ENCODE measurements at regions not wholly inside any gene's neighbourhood (a gene's known extent, or its start where the extent isn't known, plus 50 kb on each side); places are given as distances from the start of the nearest gene placed in this dataset.

DNA sequence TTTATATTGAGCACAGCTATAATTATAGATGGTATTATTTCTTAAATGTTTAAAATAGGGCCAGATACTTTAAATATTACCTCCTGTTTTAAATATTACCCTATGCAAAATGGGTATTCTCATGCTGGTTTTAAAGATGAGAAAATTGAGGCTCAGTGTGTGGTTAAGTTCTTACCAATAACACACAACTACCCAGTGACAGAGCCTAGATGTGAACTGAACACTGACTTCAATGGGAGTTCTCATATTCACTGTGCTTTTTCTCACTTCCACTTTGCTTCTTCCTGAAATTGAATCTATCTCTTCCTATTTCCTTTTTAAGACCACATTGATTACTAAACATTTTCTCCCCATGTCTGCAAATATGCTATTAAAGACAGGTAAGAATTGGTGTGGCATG lies 135.8 kb upstream of the TUSC1 start:
- Histone ChIP-seq H3K14ac (ENCODE audit: low read length) (no peak overlapping the region), H3K4me2 (ENCODE audit: insufficient read depth, low read length, poor library complexity, severe bottlenecking) (no peak overlapping the region), H3K4me3 (ENCODE audit: low read length in 2 of 2) (no peak overlapping the region), H3K27ac (replicated peaks; ENCODE audit: low read length) (no peak overlapping the region), H2BK5ac (ENCODE audit: low read length) (no peak overlapping the region), H3K23ac (ENCODE audit: low read depth, low read length, poor library complexity) (no peak overlapping the region), H2BK12ac (ENCODE audit: low read length) (no peak overlapping the region), H2AK5ac (ENCODE audit: low read depth, low read length) (no peak overlapping the region), H3K4me1 (ENCODE audit: control insufficient read depth in 2 of 2, insufficient read depth in 1 of 2, low read depth in 1 of 2, low read length in 2 of 2) (no peaks in the 10 kb centered on the region), H3K4ac (ENCODE audit: low read length) (no peak overlapping the region), H4K8ac (ENCODE audit: low read depth, low read length) (no peak overlapping the region), H3K27me3 (ENCODE audit: control insufficient read depth in 3 of 3, insufficient read depth in 3 of 3, low read depth in 1 of 3, low read length in 3 of 3) (no peaks in the 10 kb centered on the region), H3K79me1 (ENCODE audit: low read depth, low read length) (no peaks in the 10 kb centered on the region), H4K91ac (ENCODE audit: low read depth, low read length, poor library complexity) (no peak overlapping the region), H2BK15ac (ENCODE audit: low read length) (no peak overlapping the region), H3K18ac (ENCODE audit: low read length) (no peak overlapping the region), H3K9ac (ENCODE audit: low read depth, low read length, poor library complexity) (no peak overlapping the region), H3K36me3 (replicated peaks in 1 of 2; ENCODE audit: control insufficient read depth in 2 of 2, insufficient read depth in 2 of 2, low read length in 2 of 2) (no peaks in the 10 kb centered on the region), H2BK120ac (ENCODE audit: low read depth, low read length) (no peak overlapping the region), H2AFZ (ENCODE audit: low read length) (no peak overlapping the region), H3K9me3 (replicated peaks in 1 of 2; ENCODE audit: control insufficient read depth in 2 of 2, insufficient read depth in 1 of 2, low read depth in 1 of 2, low read length in 2 of 2) (no peaks in the 10 kb centered on the region)
- DNase-seq (ENCODE audit: low spot score) = no peak

DNA sequence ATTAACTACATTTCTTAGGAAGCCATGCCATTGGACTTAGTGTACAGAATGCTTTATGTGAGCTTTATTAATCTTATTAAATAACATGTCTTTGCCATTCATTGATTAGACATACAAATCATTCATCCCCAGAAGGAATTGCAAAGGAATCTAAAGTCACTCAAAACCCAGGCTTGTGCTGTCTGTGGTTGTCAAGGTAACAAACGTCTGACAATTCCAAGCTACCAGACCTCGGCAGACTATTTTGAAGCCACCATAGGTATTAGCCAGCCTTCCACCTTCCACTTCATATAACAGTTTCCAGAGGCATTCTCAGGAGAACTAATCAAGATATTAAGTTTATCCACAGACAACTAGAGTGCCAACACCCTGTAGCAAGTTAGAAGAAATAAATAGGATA lies 135.2 kb upstream of the TUSC1 start:
- no peak overlapping the region for H3K4me2 ChIP-seq (ENCODE audit: insufficient read depth, low read length, poor library complexity, severe bottlenecking)
- H3K4me3 ChIP-seq (ENCODE audit: low read length in 2 of 2) = no peak overlapping the region
- no peaks in the 10 kb centered on the region for H3K36me3 ChIP-seq (replicated peaks in 1 of 2; ENCODE audit: control insufficient read depth in 2 of 2, insufficient read depth in 2 of 2, low read length in 2 of 2)
- no peak overlapping the region for H2BK120ac ChIP-seq (ENCODE audit: low read depth, low read length)
- H2AFZ ChIP-seq (ENCODE audit: low read length) = no peak overlapping the region
- H4K8ac ChIP-seq (ENCODE audit: low read depth, low read length) = no peak overlapping the region
- H2AK5ac ChIP-seq (ENCODE audit: low read depth, low read length) = no peak overlapping the region
- DNase-seq (ENCODE audit: low spot score) = no peak
- whole genome bisulfite sequencing, 2 donors (ENCODE audit: extremely low coverage in 2 of 2, insufficient read length in 2 of 2, insufficient replicate concordance in 1 of 2) = no CpG with 5 or more reads among the region's 2 CpGs
- no peaks in the 10 kb centered on the region for H3K79me1 ChIP-seq (ENCODE audit: low read depth, low read length)
- no peaks in the 10 kb centered on the region for H3K9me3 ChIP-seq (replicated peaks in 1 of 2; ENCODE audit: control insufficient read depth in 2 of 2, insufficient read depth in 1 of 2, low read depth in 1 of 2, low read length in 2 of 2)
- no peak overlapping the region for H2BK5ac ChIP-seq (ENCODE audit: low read length)
- H3K14ac ChIP-seq (ENCODE audit: low read length) = no peak overlapping the region
- H3K27me3 ChIP-seq (ENCODE audit: control insufficient read depth in 3 of 3, insufficient read depth in 3 of 3, low read depth in 1 of 3, low read length in 3 of 3) = no peaks in the 10 kb centered on the region
- H3K9ac ChIP-seq (ENCODE audit: low read depth, low read length, poor library complexity) = no peak overlapping the region
- H3K23ac ChIP-seq (ENCODE audit: low read depth, low read length, poor library complexity) = no peak overlapping the region
- H3K18ac ChIP-seq (ENCODE audit: low read length) = no peak overlapping the region
- no peak overlapping the region for H4K91ac ChIP-seq (ENCODE audit: low read depth, low read length, poor library complexity)
- no peak overlapping the region for H3K4ac ChIP-seq (ENCODE audit: low read length)
- no peaks in the 10 kb centered on the region for H3K4me1 ChIP-seq (ENCODE audit: control insufficient read depth in 2 of 2, insufficient read depth in 1 of 2, low read depth in 1 of 2, low read length in 2 of 2)
- H2BK15ac ChIP-seq (ENCODE audit: low read length) = no peak overlapping the region
- no peak overlapping the region for H2BK12ac ChIP-seq (ENCODE audit: low read length)
- H3K27ac ChIP-seq (replicated peaks; ENCODE audit: low read length) = no peak overlapping the region

DNA sequence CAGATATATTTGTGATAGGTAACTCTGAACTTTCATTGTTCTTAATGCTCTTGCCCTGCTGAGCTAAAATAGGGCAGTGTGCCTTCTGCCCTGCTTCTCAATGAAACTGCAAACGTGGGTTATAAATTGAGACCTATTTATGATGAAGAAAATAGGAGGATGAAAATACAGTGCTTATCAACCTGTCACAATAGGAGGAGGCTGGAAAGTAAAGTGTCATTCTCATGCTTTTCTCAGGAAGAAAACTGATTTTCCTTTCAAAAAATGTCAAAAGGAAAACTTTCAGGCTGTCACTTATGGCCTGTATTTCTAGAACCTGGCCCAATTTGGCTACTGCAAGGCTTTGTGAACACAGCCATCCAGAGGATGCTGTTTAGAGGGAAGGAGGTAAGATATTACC lies 130.3 kb upstream of the TUSC1 start:
- no peak overlapping the region for H2BK120ac ChIP-seq (ENCODE audit: low read depth, low read length)
- no peaks in the 10 kb centered on the region for H3K79me1 ChIP-seq (ENCODE audit: low read depth, low read length)
- H4K91ac ChIP-seq (ENCODE audit: low read depth, low read length, poor library complexity) = no peak overlapping the region
- H3K4ac ChIP-seq (ENCODE audit: low read length) = no peak overlapping the region
- no peaks in the 10 kb centered on the region for H3K36me3 ChIP-seq (replicated peaks in 1 of 2; ENCODE audit: control insufficient read depth in 2 of 2, insufficient read depth in 2 of 2, low read length in 2 of 2)
- no peak overlapping the region for H3K23ac ChIP-seq (ENCODE audit: low read depth, low read length, poor library complexity)
- H3K27ac ChIP-seq (replicated peaks; ENCODE audit: low read length) = no peak overlapping the region
- no peaks in the 10 kb centered on the region for H3K4me1 ChIP-seq (ENCODE audit: control insufficient read depth in 2 of 2, insufficient read depth in 1 of 2, low read depth in 1 of 2, low read length in 2 of 2)
- no peak overlapping the region for H2AFZ ChIP-seq (ENCODE audit: low read length)
- no peak for DNase-seq (ENCODE audit: low spot score)
- no peak overlapping the region for H2BK12ac ChIP-seq (ENCODE audit: low read length)
- no peak overlapping the region for H4K8ac ChIP-seq (ENCODE audit: low read depth, low read length)
- H2AK5ac ChIP-seq (ENCODE audit: low read depth, low read length) = no peak overlapping the region
- H3K4me3 ChIP-seq (ENCODE audit: low read length in 2 of 2) = no peak overlapping the region
- H3K14ac ChIP-seq (ENCODE audit: low read length) = no peak overlapping the region
- H2BK15ac ChIP-seq (ENCODE audit: low read length) = no peak overlapping the region
- no peak overlapping the region for H3K4me2 ChIP-seq (ENCODE audit: insufficient read depth, low read length, poor library complexity, severe bottlenecking)
- H3K9me3 ChIP-seq (replicated peaks in 1 of 2; ENCODE audit: control insufficient read depth in 2 of 2, insufficient read depth in 1 of 2, low read depth in 1 of 2, low read length in 2 of 2) = no peaks in the 10 kb centered on the region
- no CpG with 5 or more reads among the region's 1 CpG for WGBS, 2 donors (ENCODE audit: extremely low coverage in 2 of 2, insufficient read length in 2 of 2, insufficient replicate concordance in 1 of 2)
- no peaks in the 10 kb centered on the region for H3K27me3 ChIP-seq (ENCODE audit: control insufficient read depth in 3 of 3, insufficient read depth in 3 of 3, low read depth in 1 of 3, low read length in 3 of 3)
- H3K9ac ChIP-seq (ENCODE audit: low read depth, low read length, poor library complexity) = no peak overlapping the region
- no peak overlapping the region for H2BK5ac ChIP-seq (ENCODE audit: low read length)
- no peak overlapping the region for H3K18ac ChIP-seq (ENCODE audit: low read length)

DNA sequence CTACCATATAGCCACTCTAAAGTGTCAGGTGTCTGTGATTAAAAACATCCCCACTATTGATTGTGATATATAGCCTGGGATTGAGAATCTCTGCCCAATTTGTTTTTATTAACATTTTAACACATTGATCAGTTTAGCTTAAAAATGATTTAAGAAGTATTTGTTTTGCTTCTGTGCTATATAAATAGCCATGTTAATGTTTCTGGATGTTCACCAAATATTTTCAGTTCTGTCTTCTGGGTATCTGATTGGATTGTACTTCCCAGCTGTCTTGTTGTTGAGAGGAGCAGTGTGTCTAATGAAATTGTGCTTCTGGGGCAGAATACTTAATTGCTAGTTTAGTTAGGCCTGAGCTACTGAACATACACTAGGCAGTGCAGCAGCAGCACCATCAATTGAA lies 126.6 kb upstream of the TUSC1 start:
- H3K9ac ChIP-seq (ENCODE audit: low read depth, low read length, poor library complexity) = no peak overlapping the region
- no peak overlapping the region for H3K4me3 ChIP-seq (ENCODE audit: low read length in 2 of 2)
- DNase-seq (ENCODE audit: low spot score) = no peak
- no peak overlapping the region for H3K4ac ChIP-seq (ENCODE audit: low read length)
- H3K36me3 ChIP-seq (replicated peaks in 1 of 2; ENCODE audit: control insufficient read depth in 2 of 2, insufficient read depth in 2 of 2, low read length in 2 of 2) = no peaks in the 10 kb centered on the region
- H2BK15ac ChIP-seq (ENCODE audit: low read length) = no peak overlapping the region
- no peaks in the 10 kb centered on the region for H3K27me3 ChIP-seq (ENCODE audit: control insufficient read depth in 3 of 3, insufficient read depth in 3 of 3, low read depth in 1 of 3, low read length in 3 of 3)
- H2AK5ac ChIP-seq (ENCODE audit: low read depth, low read length) = no peak overlapping the region
- no peak overlapping the region for H4K91ac ChIP-seq (ENCODE audit: low read depth, low read length, poor library complexity)
- no peaks in the 10 kb centered on the region for H3K9me3 ChIP-seq (replicated peaks in 1 of 2; ENCODE audit: control insufficient read depth in 2 of 2, insufficient read depth in 1 of 2, low read depth in 1 of 2, low read length in 2 of 2)
- no peak overlapping the region for H3K4me2 ChIP-seq (ENCODE audit: insufficient read depth, low read length, poor library complexity, severe bottlenecking)
- H3K23ac ChIP-seq (ENCODE audit: low read depth, low read length, poor library complexity) = no peak overlapping the region
- no peak overlapping the region for H2BK5ac ChIP-seq (ENCODE audit: low read length)
- no peak overlapping the region for H3K27ac ChIP-seq (replicated peaks; ENCODE audit: low read length)
- no peaks in the 10 kb centered on the region for H3K4me1 ChIP-seq (ENCODE audit: control insufficient read depth in 2 of 2, insufficient read depth in 1 of 2, low read depth in 1 of 2, low read length in 2 of 2)
- no peaks in the 10 kb centered on the region for H3K79me1 ChIP-seq (ENCODE audit: low read depth, low read length)
- no peak overlapping the region for H2AFZ ChIP-seq (ENCODE audit: low read length)
- H3K14ac ChIP-seq (ENCODE audit: low read length) = no peak overlapping the region
- H2BK120ac ChIP-seq (ENCODE audit: low read depth, low read length) = no peak overlapping the region
- H2BK12ac ChIP-seq (ENCODE audit: low read length) = no peak overlapping the region
- no peak overlapping the region for H4K8ac ChIP-seq (ENCODE audit: low read depth, low read length)
- H3K18ac ChIP-seq (ENCODE audit: low read length) = no peak overlapping the region

Measured in neuronal stem cell (in vitro differentiated cells).